DMS153 (cell line): ENCODE measurements at regions not wholly inside any gene's neighbourhood (a gene's known extent, or its start where the extent isn't known, plus 50 kb on each side); places are given as distances from the start of the nearest gene placed in this dataset.
A peak's percentile ranks its signal among the peaks of the same experiment; 100 is the strongest.

Source experiments
- DNase-seq: peaks from one replicate; lab custom pipeline; 2025; lab: John Stamatoyannopoulos, UW

- no peak for DNase-seq
These were observed 73.4 kb downstream of the PITPNM2 start for GRCh38 chr12:123077298-123078119.

- no peak for DNase-seq
These were observed 74.1 kb downstream of the PITPNM2 start for GRCh38 chr12:123076604-123077297.

GRCh38 chr12:123075646-123076171 is 75.2 kb downstream of the PITPNM2 start:
- peak; percentile 58 for DNase-seq

- no peak for DNase-seq
These were observed 75.7 kb downstream of the PITPNM2 start for GRCh38 chr12:123075087-123075645.

GRCh38 chr12:123073962-123074801 is 76.7 kb downstream of the PITPNM2 start:
- no peak for DNase-seq

GRCh38 chr12:123073292-123073691 is 77.6 kb downstream of the PITPNM2 start:
- no peak for DNase-seq

GRCh38 chr12:123071857-123072256 is 79.0 kb downstream of the PITPNM2 start:
- no peak for DNase-seq

- no peak for DNase-seq
These were observed 79.6 kb downstream of the PITPNM2 start for GRCh38 chr12:123071099-123071800.

GRCh38 chr12:123070267-123071081 is 80.4 kb downstream of the PITPNM2 start:
- no peak for DNase-seq

GRCh38 chr12:123069436-123070266 is 81.2 kb downstream of the PITPNM2 start:
- DNase-seq = no peak

GRCh38 chr12:123067654-123068053 is 83.2 kb downstream of the PITPNM2 start:
- DNase-seq = no peak

GRCh38 chr12:123066384-123066710 is 84.5 kb downstream of the PITPNM2 start:
- DNase-seq = no peak

GRCh38 chr12:123065676-123066383 is 85.1 kb downstream of the PITPNM2 start:
- DNase-seq = no peak

- peak; percentile 56 for DNase-seq
These were observed 84.6 kb downstream of the ARL6IP4 start for GRCh38 chr12:123064885-123065619.

- no peak for DNase-seq
These were observed 83.9 kb downstream of the ARL6IP4 start for GRCh38 chr12:123064366-123064765.

GRCh38 chr12:123063535-123063934 is 83.1 kb downstream of the ARL6IP4 start:
- DNase-seq = no peak

- no peak for DNase-seq
These were observed 82.4 kb downstream of the ARL6IP4 start for GRCh38 chr12:123062681-123063486.
